HCT116 (cell line): ENCODE measurements at regions not wholly inside any gene's neighbourhood (a gene's known extent, or its start where the extent isn't known, plus 50 kb on each side); places are given as distances from the start of the nearest gene placed in this dataset.

Experiments
- EGR1 ChIP-seq: IDR thresholded peaks from 2 replicates; pipeline ENCODE4 v1.6.1; 2012; ENCODE audit warnings: low read depth
- JUND ChIP-seq: IDR thresholded peaks from 2 replicates; pipeline ENCODE4 v1.6.1; 2012
- POLR2A ChIP-seq: IDR thresholded peaks from 2 replicates; pipeline ENCODE4 v1.7.0; 2011; ENCODE audit warnings: borderline replicate concordance; ENCODE audit not compliant: insufficient read depth, insufficient read length; ENCODE audit errors: extremely low read depth
- POLR2AphosphoS5 ChIP-seq: IDR thresholded peaks from 2 replicates; pipeline ENCODE4 v1.6.1; 2011; ENCODE audit warnings: mild to moderate bottlenecking, low read depth, low read length, moderate library complexity
- RAD21 ChIP-seq: IDR thresholded peaks from 2 replicates; pipeline ENCODE4 v1.6.1; 2012; ENCODE audit warnings: low read depth, mild to moderate bottlenecking
- TF ChIP-seq, protein P1 (sequence below), 3 experiments: fragments of 200-600 bp in 1 of 3; sonication (generic) in 1 of 3; IDR thresholded peaks in 2 of 3; conservative IDR thresholded peaks in 1 of 3; 2 replicates each; pipeline ENCODE4 v1.5.1; 2012 to 2017; ENCODE audit warnings: low read depth in 2 of 3, low read length in 2 of 3, antibody characterized with exemption in 1 of 3, borderline replicate concordance in 1 of 3, control low read depth in 1 of 3, mild to moderate bottlenecking in 1 of 3, mixed read lengths in 1 of 3, mixed run types in 1 of 3, moderate library complexity in 1 of 3; ENCODE audit not compliant: insufficient read depth in 1 of 3

DNA sequence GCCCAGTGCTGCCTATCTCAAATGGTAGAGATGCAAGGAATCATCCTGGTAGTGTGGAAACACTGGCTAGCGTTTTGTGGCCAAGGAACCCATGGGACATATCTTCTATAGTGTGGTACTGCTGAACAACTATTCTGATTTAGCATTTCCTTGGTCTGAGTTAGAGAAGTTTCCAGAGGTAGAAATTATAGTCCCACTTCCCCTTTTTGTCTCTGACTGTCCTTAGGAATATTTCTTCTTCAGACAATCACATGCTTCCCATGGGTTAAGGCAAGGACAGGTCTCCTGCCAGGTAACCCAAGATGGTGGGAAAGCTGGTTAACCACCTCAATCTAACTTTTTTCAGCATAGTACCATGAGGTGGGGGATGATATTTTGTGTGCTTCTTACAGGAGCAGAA, 729.5 kb upstream of the LRRTM4 start:
- no peak for TF ChIP-seq POLR2AphosphoS5
- no peak for TF ChIP-seq POLR2A
- no peak for TF ChIP-seq EGR1
- TF ChIP-seq, protein P1, sequence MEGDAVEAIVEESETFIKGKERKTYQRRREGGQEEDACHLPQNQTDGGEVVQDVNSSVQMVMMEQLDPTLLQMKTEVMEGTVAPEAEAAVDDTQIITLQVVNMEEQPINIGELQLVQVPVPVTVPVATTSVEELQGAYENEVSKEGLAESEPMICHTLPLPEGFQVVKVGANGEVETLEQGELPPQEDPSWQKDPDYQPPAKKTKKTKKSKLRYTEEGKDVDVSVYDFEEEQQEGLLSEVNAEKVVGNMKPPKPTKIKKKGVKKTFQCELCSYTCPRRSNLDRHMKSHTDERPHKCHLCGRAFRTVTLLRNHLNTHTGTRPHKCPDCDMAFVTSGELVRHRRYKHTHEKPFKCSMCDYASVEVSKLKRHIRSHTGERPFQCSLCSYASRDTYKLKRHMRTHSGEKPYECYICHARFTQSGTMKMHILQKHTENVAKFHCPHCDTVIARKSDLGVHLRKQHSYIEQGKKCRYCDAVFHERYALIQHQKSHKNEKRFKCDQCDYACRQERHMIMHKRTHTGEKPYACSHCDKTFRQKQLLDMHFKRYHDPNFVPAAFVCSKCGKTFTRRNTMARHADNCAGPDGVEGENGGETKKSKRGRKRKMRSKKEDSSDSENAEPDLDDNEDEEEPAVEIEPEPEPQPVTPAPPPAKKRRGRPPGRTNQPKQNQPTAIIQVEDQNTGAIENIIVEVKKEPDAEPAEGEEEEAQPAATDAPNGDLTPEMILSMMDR (IDR thresholded peaks at IDR 0.05 in 2 of 3, conservative IDR thresholded peaks at IDR 0.05 in 1 of 3; ENCODE audit: borderline replicate concordance in 1 of 3, insufficient read depth in 1 of 3, low read depth in 2 of 3, low read length in 2 of 3) = no peak
- no peak for TF ChIP-seq RAD21
- TF ChIP-seq JUND = no peak
